Brain microvascular endothelial cell (primary cell): ENCODE measurements at regions not wholly inside any gene's neighbourhood (a gene's known extent, or its start where the extent isn't known, plus 50 kb on each side); places are given as distances from the start of the nearest gene placed in this dataset.

Experiments
- DNase-seq: peaks from one replicate; pipeline ENCODE4 v3.0.0-alpha.2; 2020
- H3K27ac ChIP-seq: fragments of 250-450 bp; sonication (Bioruptor Pico); 2 replicates; pipeline ENCODE4 v1.5.1; 2020; ENCODE audit warnings: mild to moderate bottlenecking, moderate library complexity
- H3K27me3 ChIP-seq: fragments of 250-450 bp; sonication (Bioruptor Pico); replicated peaks from 2 replicates; pipeline ENCODE4 v1.5.1; 2020; ENCODE audit warnings: mild to moderate bottlenecking
- H3K36me3 ChIP-seq: fragments of 250-450 bp; sonication (Bioruptor Pico); replicated peaks from 2 replicates; pipeline ENCODE4 v1.5.1; 2020; ENCODE audit warnings: mild to moderate bottlenecking
- H3K4me3 ChIP-seq: 2 replicates; pipeline ENCODE4 v1.5.1; 2011; ENCODE audit warnings: low read depth, mild to moderate bottlenecking, control low read depth, low read length, moderate library complexity
- CTCF ChIP-seq: IDR thresholded peaks from 2 replicates; pipeline ENCODE4 v1.5.1; 2011; ENCODE audit warnings: low read depth, mild to moderate bottlenecking, moderate library complexity, low read length, control low read depth, inconsistent platforms; ENCODE audit errors: missing control alignments
- in situ Hi-C: cut with HindIII; loops from 2 replicates; pipeline ENCODE4 v1.10.0; 2017; ENCODE audit warnings: low sequenced_read_pairs, low pct_ligation_motif_present

GRCh38 chr6:3549314-3549940 is 92.6 kb upstream of the SLC22A23 start:
- Histone ChIP-seq H3K36me3 (no peaks in the 10 kb centered on the region), H3K27me3 (no peaks in the 10 kb centered on the region), H3K4me3 (no peak overlapping the region), H3K27ac (no peak overlapping the region)
- no peak for DNase-seq
- in situ Hi-C loops, result no loop called here
- TF ChIP-seq CTCF, result no peak

- no peak overlapping the region for H3K4me3 ChIP-seq
- in situ Hi-C loops, result no loop called here
- TF ChIP-seq CTCF, result no peak
- H3K27me3 ChIP-seq, result no peaks in the 10 kb centered on the region
- H3K27ac ChIP-seq, result no peak overlapping the region
- H3K36me3 ChIP-seq, result no peaks in the 10 kb centered on the region
- DNase-seq, result no peak
These were observed 89.3 kb upstream of the SLC22A23 start for GRCh38 chr6:3546121-3546520.

- no peak overlapping the region for H3K27ac ChIP-seq
- no peaks in the 10 kb centered on the region for H3K36me3 ChIP-seq
- in situ Hi-C loops, result no loop called here
- H3K27me3 ChIP-seq, result no peaks in the 10 kb centered on the region
- H3K4me3 ChIP-seq, result no peak overlapping the region
- DNase-seq, result no peak
- no peak for TF ChIP-seq CTCF
These were observed 88.3 kb upstream of the SLC22A23 start for GRCh38 chr6:3545156-3545555.

- no peak for TF ChIP-seq CTCF
- DNase-seq, result no peak
- in situ Hi-C loops, result no loop called here
- H3K36me3 ChIP-seq, result no peaks in the 10 kb centered on the region
- H3K4me3 ChIP-seq, result no peak overlapping the region
- H3K27me3 ChIP-seq, result no peaks in the 10 kb centered on the region
- no peak overlapping the region for H3K27ac ChIP-seq
These were observed 85.3 kb upstream of the SLC22A23 start for GRCh38 chr6:3542032-3542640.

- in situ Hi-C loops, result no loop called here
- TF ChIP-seq CTCF, result no peak
These were observed 84.2 kb upstream of the SLC22A23 start for GRCh38 chr6:3541006-3541585.

More at GRCh38 chr6:3541006-3541585, 84.2 kb upstream of the SLC22A23 start:
- DNase-seq, result no peak
- H3K4me3 ChIP-seq, result no peak overlapping the region
- no peaks in the 10 kb centered on the region for H3K36me3 ChIP-seq
- no peak overlapping the region for H3K27ac ChIP-seq
- no peaks in the 10 kb centered on the region for H3K27me3 ChIP-seq
